ENCODE measurements at regions not wholly inside any gene's neighbourhood (a gene's known extent, or its start where the extent isn't known, plus 50 kb on each side); places are given as distances from the start of the nearest gene placed in this dataset.

GRCh38 chr9:18335825-18336224 lies 138.1 kb upstream of the ADAMTSL1 start:
- Histone ChIP-seq H3K27ac (no peak overlapping the region), H3K27me3 (no peaks in the 10 kb centered on the region), H3K4me1 (no peaks in the 10 kb centered on the region), H3K9me3 (no peaks in the 10 kb centered on the region), H3K36me3 (replicated peaks in 1 of 2; ENCODE audit: insufficient read depth in 1 of 2, low read depth in 2 of 2) (no peaks in the 10 kb centered on the region), H3K4me3 (no peak overlapping the region)
- no peak for DNase-seq
- ATAC-seq: no peak
- no peak for TF ChIP-seq POLR2A (IDR thresholded peaks at IDR 0.05)
- TF ChIP-seq CTCF (IDR thresholded peaks at IDR 0.05): no peak
- intact Hi-C loops (cut with DNase I): no loop called here
- 84 to 92% methylated on average over 1 of the region's 1 CpG for WGBS, 2 donors

GRCh38 chr9:18338042-18338441 lies 135.9 kb upstream of the ADAMTSL1 start:
- no peak for TF ChIP-seq CTCF (IDR thresholded peaks at IDR 0.05)
- no peak for TF ChIP-seq POLR2A (IDR thresholded peaks at IDR 0.05)
- intact Hi-C loops (cut with DNase I): no loop called here
- Histone ChIP-seq H3K9me3 (no peaks in the 10 kb centered on the region), H3K36me3 (replicated peaks in 1 of 2; ENCODE audit: insufficient read depth in 1 of 2, low read depth in 2 of 2) (no peaks in the 10 kb centered on the region), H3K4me1 (no peaks in the 10 kb centered on the region), H3K27ac (no peak overlapping the region), H3K4me3 (no peak overlapping the region), H3K27me3 (no peaks in the 10 kb centered on the region)
- DNase-seq: no peak
- 73 to 84% methylated on average over 4 of the region's 4 CpGs for WGBS, 2 donors
- no peak for ATAC-seq

- intact Hi-C loops (cut with DNase I): no loop called here
Observed at GRCh38 chr9:18343784-18344183, 130.2 kb upstream of the ADAMTSL1 start.

GRCh38 chr9:18346745-18347144 lies 127.2 kb upstream of the ADAMTSL1 start:
- H3K9me3 ChIP-seq: no peaks in the 10 kb centered on the region
- DNase-seq (no peak), ATAC-seq (no peak)
- no peaks in the 10 kb centered on the region for H3K4me1 ChIP-seq
- H3K27ac ChIP-seq: no peak overlapping the region
- no peak overlapping the region for H3K4me3 ChIP-seq
- no peaks in the 10 kb centered on the region for H3K27me3 ChIP-seq
- H3K36me3 ChIP-seq (replicated peaks in 1 of 2; ENCODE audit: insufficient read depth in 1 of 2, low read depth in 2 of 2): no peaks in the 10 kb centered on the region
- TF ChIP-seq POLR2A (IDR thresholded peaks at IDR 0.05) (no peak), CTCF (IDR thresholded peaks at IDR 0.05) (no peak)
- 68 to 72% methylated on average over 3 of the region's 3 CpGs for WGBS, 2 donors
- intact Hi-C loops (cut with DNase I): no loop called here

More at GRCh38 chr9:18343784-18344183, 130.2 kb upstream of the ADAMTSL1 start:
- no peaks in the 10 kb centered on the region for H3K27me3 ChIP-seq
- H3K36me3 ChIP-seq (replicated peaks in 1 of 2; ENCODE audit: insufficient read depth in 1 of 2, low read depth in 2 of 2): no peaks in the 10 kb centered on the region
- no peaks in the 10 kb centered on the region for H3K9me3 ChIP-seq
- ATAC-seq (no peak), DNase-seq (no peak)
- WGBS, 2 donors: 69 to 85% methylated on average over 2 of the region's 2 CpGs
- TF ChIP-seq POLR2A (IDR thresholded peaks at IDR 0.05) (no peak), CTCF (IDR thresholded peaks at IDR 0.05) (no peak)
- H3K4me1 ChIP-seq: no peaks in the 10 kb centered on the region
- H3K27ac ChIP-seq: no peak overlapping the region
- H3K4me3 ChIP-seq: no peak overlapping the region

- no peak overlapping the region for H3K4me3 ChIP-seq
- WGBS, 2 donors: 45 to 50% methylated on average over 2 of the region's 2 CpGs
- no peak overlapping the region for H3K27ac ChIP-seq
- H3K4me1 ChIP-seq: no peaks in the 10 kb centered on the region
- DNase-seq (peak in 2 of 4 donors; percentile 19 to 20), ATAC-seq (no peak)
- intact Hi-C loops (cut with DNase I): no loop called here
- no peaks in the 10 kb centered on the region for H3K36me3 ChIP-seq (replicated peaks in 1 of 2; ENCODE audit: insufficient read depth in 1 of 2, low read depth in 2 of 2)
- no peak for TF ChIP-seq POLR2A (IDR thresholded peaks at IDR 0.05)
- TF ChIP-seq CTCF (IDR thresholded peaks at IDR 0.05): no peak
- H3K9me3 ChIP-seq: no peaks in the 10 kb centered on the region
- H3K27me3 ChIP-seq: no peaks in the 10 kb centered on the region
Observed at GRCh38 chr9:18347386-18348082, 126.4 kb upstream of the ADAMTSL1 start.
